NT2/D1 (cell line): ENCODE measurements at regions not wholly inside any gene's neighbourhood (a gene's known extent, or its start where the extent isn't known, plus 50 kb on each side); places are given as distances from the start of the nearest gene placed in this dataset.
"Not testable (repeated sequence)": the region's sequence is repeated elsewhere in the genome, so short reads cannot be mapped to it uniquely, and the experiment has no call there.

Experiments
- DNase-seq: peaks from one replicate; pipeline ENCODE4 v3.0.0-alpha.2; 2011; ENCODE audit warnings: low read depth, low spot score
- H3K27me3 ChIP-seq: 2 replicates; pipeline ENCODE4 v1.6.0; 2011; ENCODE audit warnings: mild to moderate bottlenecking; ENCODE audit not compliant: insufficient read length, insufficient read depth
- H3K36me3 ChIP-seq: 2 replicates; pipeline ENCODE4 v1.6.1; 2011; ENCODE audit warnings: mild to moderate bottlenecking, low read length, mixed read lengths; ENCODE audit not compliant: insufficient read depth, insufficient read length
- H3K4me1 ChIP-seq: 2 replicates; pipeline ENCODE4 v1.5.1; 2011; ENCODE audit not compliant: insufficient read depth, insufficient read length
- H3K4me3 ChIP-seq: 2 replicates; pipeline ENCODE4 v1.5.1; 2011; ENCODE audit warnings: low read depth; ENCODE audit not compliant: insufficient read length
- H3K9ac ChIP-seq: 2 replicates; pipeline ENCODE4 v1.6.0; 2011; ENCODE audit warnings: low read depth; ENCODE audit not compliant: insufficient read length
- H3K9me3 ChIP-seq: 2 replicates; pipeline ENCODE4 v1.5.1; 2011; ENCODE audit warnings: mild to moderate bottlenecking, low read length; ENCODE audit not compliant: insufficient read depth
- SUZ12 ChIP-seq: IDR thresholded peaks from 2 replicates; pipeline ENCODE4 v1.6.1; 2011; ENCODE audit not compliant: insufficient read length, insufficient read depth; ENCODE audit errors: extremely low read depth
- YY1 ChIP-seq: IDR thresholded peaks from 2 replicates; pipeline ENCODE4 v1.6.1; 2011; ENCODE audit not compliant: insufficient read length, insufficient read depth
- ZNF274 ChIP-seq: IDR thresholded peaks from 2 replicates; pipeline ENCODE4 v1.6.1; 2011; ENCODE audit warnings: mild to moderate bottlenecking, low read depth, low read length

- no peak overlapping the region for H3K4me3 ChIP-seq
- H3K36me3 ChIP-seq: no peaks in the 10 kb centered on the region
- TF ChIP-seq ZNF274 (no peak), SUZ12 (no peak), YY1 (no peak)
- no peaks in the 10 kb centered on the region for H3K27me3 ChIP-seq
- H3K9ac ChIP-seq: no peak overlapping the region
- no peaks in the 10 kb centered on the region for H3K9me3 ChIP-seq
- H3K4me1 ChIP-seq: no peaks in the 10 kb centered on the region
- DNase-seq: no peak
These were observed 866.3 kb upstream of the WWC1 start for GRCh38 chr5:167425161-167425560.

GRCh38 chr5:167426501-167426900 is 864.9 kb upstream of the WWC1 start:
- H3K36me3 ChIP-seq: no peaks in the 10 kb centered on the region
- H3K4me1 ChIP-seq: no peaks in the 10 kb centered on the region
- TF ChIP-seq ZNF274 (no peak), SUZ12 (no peak), YY1 (no peak)
- H3K4me3 ChIP-seq: no peak overlapping the region
- no peak overlapping the region for H3K9ac ChIP-seq
- DNase-seq: no peak
- H3K27me3 ChIP-seq: no peaks in the 10 kb centered on the region
- H3K9me3 ChIP-seq: no peaks in the 10 kb centered on the region

- not testable (repeated sequence) for H3K4me1 ChIP-seq, H3K4me3 ChIP-seq, H3K9ac ChIP-seq, DNase-seq, H3K9me3 ChIP-seq, H3K36me3 ChIP-seq, H3K27me3 ChIP-seq
These were observed 863.8 kb upstream of the WWC1 start for GRCh38 chr5:167427641-167428040.

GRCh38 chr5:167440846-167441245 is 850.6 kb upstream of the WWC1 start:
- Histone ChIP-seq H3K9me3 (no peaks in the 10 kb centered on the region), H3K4me1 (no peaks in the 10 kb centered on the region), H3K27me3 (no peaks in the 10 kb centered on the region), H3K9ac (no peak overlapping the region), H3K4me3 (no peak overlapping the region), H3K36me3 (no peaks in the 10 kb centered on the region)
- no peak for DNase-seq
- no peak for TF ChIP-seq SUZ12

- Histone ChIP-seq H3K4me3 (no peak overlapping the region), H3K27me3 (no peaks in the 10 kb centered on the region), H3K9me3 (no peaks in the 10 kb centered on the region), H3K9ac (no peak overlapping the region), H3K36me3 (no peaks in the 10 kb centered on the region), H3K4me1 (no peaks in the 10 kb centered on the region)
- DNase-seq: no peak
- no peak for TF ChIP-seq SUZ12
- no peak for TF ChIP-seq ZNF274
- TF ChIP-seq YY1: no peak
These were observed 848.5 kb upstream of the WWC1 start for GRCh38 chr5:167442922-167443321.

DNA sequence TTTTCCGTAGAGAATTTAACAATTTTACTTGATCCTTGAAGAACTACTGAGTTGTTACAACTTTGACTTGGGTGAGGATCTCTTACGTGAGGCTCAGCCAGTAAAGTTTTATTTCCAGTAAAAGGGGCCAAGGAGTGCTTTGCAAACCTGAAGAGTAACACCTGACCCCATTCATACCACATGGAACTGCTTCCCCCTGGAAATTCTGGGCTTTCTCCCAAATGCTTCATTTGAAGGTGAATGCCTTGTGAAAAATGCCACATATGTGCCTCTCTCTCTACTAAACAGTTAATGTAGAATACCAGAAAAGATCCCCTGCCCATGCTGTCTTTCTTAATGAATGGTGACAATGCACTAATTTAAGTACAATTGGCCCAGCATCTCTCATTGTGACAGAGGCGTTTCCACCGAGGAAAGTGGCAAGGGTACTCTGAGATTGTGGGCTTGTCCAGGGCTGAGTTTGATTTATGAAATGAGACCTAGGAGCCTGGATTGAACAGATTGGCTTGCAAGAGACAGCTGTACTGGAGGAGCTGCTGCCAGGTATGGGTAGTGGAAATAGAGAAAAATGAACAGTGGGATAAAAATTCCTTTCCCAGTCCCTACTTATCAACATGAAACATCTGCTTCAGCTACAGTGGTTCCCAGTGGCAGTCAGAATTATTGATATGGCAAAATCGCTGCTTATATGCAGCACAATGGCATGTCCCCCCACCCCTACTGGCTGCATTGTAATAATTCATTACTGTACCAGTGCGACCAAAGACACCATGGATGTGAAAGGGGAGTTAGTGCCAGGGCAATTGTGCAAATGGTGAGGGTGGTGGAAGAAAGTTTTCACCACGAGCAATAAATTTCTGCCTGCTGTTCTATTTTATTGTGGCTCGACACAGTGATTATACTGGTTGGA is 843.7 kb upstream of the WWC1 start:
- TF ChIP-seq YY1 (no peak), ZNF274 (no peak), SUZ12 (no peak)
- no peak for DNase-seq

GRCh38 chr5:167448376-167448775 is 843.1 kb upstream of the WWC1 start:
- Histone ChIP-seq H3K4me1 (no peaks in the 10 kb centered on the region), H3K27me3 (no peaks in the 10 kb centered on the region)

More for the DNA sequence above, 843.7 kb upstream of the WWC1 start:
- Histone ChIP-seq H3K4me3 (no peak overlapping the region), H3K36me3 (no peaks in the 10 kb centered on the region), H3K9ac (no peak overlapping the region), H3K4me1 (no peaks in the 10 kb centered on the region), H3K9me3 (no peaks in the 10 kb centered on the region), H3K27me3 (no peaks in the 10 kb centered on the region)

More at GRCh38 chr5:167448376-167448775, 843.1 kb upstream of the WWC1 start:
- H3K36me3 ChIP-seq: no peaks in the 10 kb centered on the region
- no peaks in the 10 kb centered on the region for H3K9me3 ChIP-seq
- TF ChIP-seq SUZ12 (no peak), YY1 (no peak), ZNF274 (no peak)
- no peak overlapping the region for H3K9ac ChIP-seq
- H3K4me3 ChIP-seq: no peak overlapping the region
- no peak for DNase-seq
